ENCODE measurements at regions not wholly inside any gene's neighbourhood (a gene's known extent, or its start where the extent isn't known, plus 50 kb on each side); places are given as distances from the start of the nearest gene placed in this dataset.

DNA sequence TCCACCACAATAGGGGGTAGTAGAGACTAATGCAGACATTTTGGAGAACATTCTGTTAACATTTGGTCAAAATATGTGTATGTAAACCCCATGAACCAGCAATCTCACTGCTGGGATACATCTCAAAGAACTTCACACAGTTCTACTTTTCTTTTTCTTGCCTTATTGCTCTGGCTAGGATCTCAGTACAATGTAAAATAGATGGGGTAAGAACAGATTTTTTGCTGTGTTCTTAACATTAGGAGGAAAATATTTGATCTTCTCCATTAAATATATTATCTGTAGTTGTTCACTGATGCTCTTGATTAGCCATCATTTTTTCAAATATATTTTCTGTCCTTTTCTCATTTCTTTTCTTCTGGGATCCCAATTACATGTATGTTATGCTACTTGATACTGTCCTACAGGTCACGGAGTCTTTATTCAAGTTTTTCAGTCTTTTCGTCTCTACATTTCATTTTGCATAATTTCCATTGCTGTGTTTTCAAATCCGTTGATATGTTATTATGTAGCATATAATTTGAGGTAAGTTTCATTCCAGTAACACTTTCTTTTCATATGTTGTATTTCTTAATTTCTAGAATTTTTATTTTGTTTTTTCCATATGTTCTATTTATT, 352.2 kb downstream of the ZNF521 start:
- no peak for DNase-seq
- Mint-ChIP-seq H3K4me3 (no peak overlapping the region), H3K27me3 (no peaks in the 10 kb centered on the region), H3K27ac (no peak overlapping the region), H3K9me3 (peaks cover 3% of the 10 kb centered on the region), H3K36me3 (ENCODE audit: low read depth) (no peaks in the 10 kb centered on the region), H3K4me1 (ENCODE audit: low read depth) (no peaks in the 10 kb centered on the region)

DNA sequence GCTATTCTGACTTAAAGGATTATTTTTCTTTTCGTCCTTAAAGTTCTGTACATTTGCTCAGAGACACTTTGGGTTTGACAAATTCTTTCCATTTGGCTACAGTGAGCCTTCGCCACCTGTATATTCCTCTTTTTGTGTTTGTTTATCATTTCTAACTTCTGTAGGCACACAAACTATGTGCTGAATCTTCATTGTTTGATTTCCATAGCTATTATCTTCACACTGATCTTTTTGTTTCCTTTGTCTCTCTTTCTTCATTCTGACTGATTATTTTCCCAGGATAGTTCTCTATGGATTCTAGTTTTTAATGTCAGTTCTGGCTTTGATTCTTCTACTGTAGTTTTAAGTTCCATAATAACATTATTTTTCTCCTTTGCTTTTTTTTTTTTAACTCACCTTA, 350.2 kb downstream of the ZNF521 start:
- no peak for DNase-seq
- Mint-ChIP-seq H3K9me3 (peaks cover 4% of the 10 kb centered on the region), H3K27ac (no peak overlapping the region), H3K36me3 (ENCODE audit: low read depth) (no peaks in the 10 kb centered on the region), H3K4me1 (ENCODE audit: low read depth) (no peaks in the 10 kb centered on the region), H3K4me3 (no peak overlapping the region), H3K27me3 (no peaks in the 10 kb centered on the region)

DNA sequence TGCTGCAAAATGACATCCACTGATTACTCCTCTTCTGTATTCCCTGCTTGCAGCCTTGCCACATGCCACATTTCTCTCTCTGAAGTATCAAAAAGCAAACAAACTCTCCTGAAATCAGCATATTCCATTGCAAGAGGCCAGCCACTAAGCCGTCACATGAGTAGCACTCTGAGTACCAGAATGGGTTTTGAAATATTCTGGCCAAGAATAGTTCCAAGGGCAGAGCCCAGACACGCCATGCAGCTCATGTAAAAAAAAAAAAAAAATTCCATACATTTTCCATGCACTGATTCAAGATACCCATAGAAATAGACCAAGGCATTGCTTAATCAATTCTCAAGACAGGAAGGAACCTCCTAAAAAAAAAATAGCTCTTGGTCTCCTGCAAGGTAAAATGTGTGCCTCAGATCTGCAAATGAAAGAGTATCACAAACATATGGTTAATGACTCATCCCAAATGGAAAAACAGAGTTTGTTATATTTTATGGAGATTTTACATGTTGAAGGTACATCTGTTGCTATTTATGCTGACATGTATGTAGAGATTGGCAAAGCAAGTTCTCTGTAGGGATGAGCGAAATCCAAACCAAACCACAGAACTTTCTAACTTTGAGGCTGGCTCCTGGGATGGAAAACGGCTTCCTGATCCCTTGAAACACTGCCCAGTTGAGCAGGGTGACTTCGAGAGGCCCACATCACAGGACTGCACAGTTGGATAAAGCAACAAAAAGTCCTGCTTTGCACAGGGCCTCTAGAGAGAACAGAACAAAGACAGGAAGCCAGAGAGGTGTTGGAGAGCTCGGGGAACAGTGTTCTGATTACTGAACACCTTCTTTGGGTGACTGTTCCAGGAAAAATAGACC, 346.2 kb downstream of the ZNF521 start:
- Mint-ChIP-seq H3K4me1 (ENCODE audit: low read depth) (no peaks in the 10 kb centered on the region), H3K4me3 (no peak overlapping the region), H3K36me3 (ENCODE audit: low read depth) (no peaks in the 10 kb centered on the region), H3K27me3 (no peaks in the 10 kb centered on the region), H3K27ac (no peak overlapping the region), H3K9me3 (peaks cover 2% of the 10 kb centered on the region)
- no peak for DNase-seq

DNA sequence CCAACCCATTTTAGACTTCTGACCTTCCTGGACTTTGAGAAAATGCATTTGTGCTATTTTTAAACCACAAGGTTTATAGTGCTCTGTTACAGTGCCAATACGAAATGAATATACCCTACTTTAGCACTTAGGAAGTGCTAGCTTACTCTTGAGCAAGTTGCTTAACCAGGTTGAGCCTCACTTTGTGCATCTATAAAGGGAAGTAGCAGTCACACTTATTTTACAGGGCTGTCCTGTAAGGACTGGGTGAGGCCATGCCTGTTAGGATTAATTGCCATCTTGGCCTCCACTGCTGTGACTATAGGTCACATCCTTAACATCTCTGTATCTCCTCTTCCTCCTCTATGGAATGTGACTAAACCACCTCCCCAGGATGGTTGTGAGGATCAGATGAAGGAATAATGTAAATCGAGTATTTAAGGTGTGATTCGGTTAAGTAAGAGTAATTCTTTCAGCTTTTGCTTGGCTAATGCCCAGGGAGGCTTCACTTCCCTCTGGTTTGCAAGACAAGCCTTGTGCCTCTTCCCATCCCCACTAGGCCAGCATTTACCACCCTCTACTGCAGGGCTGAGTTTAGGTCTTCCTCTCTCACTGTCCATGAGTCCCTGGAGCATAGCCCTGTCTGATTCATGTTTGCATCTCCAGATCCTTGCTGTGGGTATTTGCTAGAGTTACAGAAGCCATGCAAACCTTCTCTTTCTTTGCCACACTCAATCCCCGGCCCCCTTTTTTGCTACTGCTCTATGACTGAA, 341.2 kb downstream of the ZNF521 start:
- Mint-ChIP-seq H3K4me1 (ENCODE audit: low read depth) (no peaks in the 10 kb centered on the region), H3K4me3 (no peak overlapping the region), H3K27ac (no peak overlapping the region), H3K9me3 (peaks cover 2% of the 10 kb centered on the region), H3K27me3 (no peaks in the 10 kb centered on the region), H3K36me3 (ENCODE audit: low read depth) (no peaks in the 10 kb centered on the region)
- no peak for DNase-seq
